ENCODE measurements at regions not wholly inside any gene's neighbourhood (a gene's known extent, or its start where the extent isn't known, plus 50 kb on each side); places are given as distances from the start of the nearest gene placed in this dataset.

- Histone ChIP-seq H3K27ac (ENCODE audit: low read length) (no peak overlapping the region), H3K9ac (ENCODE audit: low read length) (no peak overlapping the region), H3K79me2 (ENCODE audit: low read length) (no peaks in the 10 kb centered on the region), H3K4me1 (ENCODE audit: low read length) (no peaks in the 10 kb centered on the region), H4K20me1 (ENCODE audit: insufficient read depth, low read length) (no peaks in the 10 kb centered on the region), H2AFZ (ENCODE audit: low read depth, low read length) (no peak overlapping the region), H3K4me3 (ENCODE audit: low read length) (no peak overlapping the region), H3K27me3 (ENCODE audit: low read depth, low read length) (no peaks in the 10 kb centered on the region), H3K9me3 (ENCODE audit: insufficient read depth, low read length) (no peaks in the 10 kb centered on the region), H3K36me3 (replicated peaks; ENCODE audit: low read depth, low read length) (no peaks in the 10 kb centered on the region), H3K4me2 (ENCODE audit: low read length) (no peak overlapping the region)
- TF ChIP-seq EZH2phosphoT487 (IDR thresholded peaks at IDR 0.05; ENCODE audit: low read depth) (no peak), CTCF (IDR thresholded peaks at IDR 0.05; ENCODE audit: low read depth, low read length) (no peak)
Measured at GRCh38 chr6:95288251-95288650, 289.1 kb upstream of the MANEA start.

- Histone ChIP-seq H3K9me3 (ENCODE audit: insufficient read depth, low read length) (no peaks in the 10 kb centered on the region), H3K79me2 (ENCODE audit: low read length) (no peaks in the 10 kb centered on the region), H3K27ac (ENCODE audit: low read length) (no peak overlapping the region), H3K4me3 (ENCODE audit: low read length) (no peak overlapping the region), H3K4me1 (ENCODE audit: low read length) (no peaks in the 10 kb centered on the region), H2AFZ (ENCODE audit: low read depth, low read length) (no peak overlapping the region), H3K4me2 (ENCODE audit: low read length) (no peak overlapping the region), H3K27me3 (ENCODE audit: low read depth, low read length) (no peaks in the 10 kb centered on the region), H4K20me1 (ENCODE audit: insufficient read depth, low read length) (no peaks in the 10 kb centered on the region), H3K9ac (ENCODE audit: low read length) (no peak overlapping the region), H3K36me3 (replicated peaks; ENCODE audit: low read depth, low read length) (no peaks in the 10 kb centered on the region)
- TF ChIP-seq EZH2phosphoT487 (IDR thresholded peaks at IDR 0.05; ENCODE audit: low read depth) (no peak), CTCF (IDR thresholded peaks at IDR 0.05; ENCODE audit: low read depth, low read length) (no peak)
Measured at GRCh38 chr6:95292011-95292410, 285.3 kb upstream of the MANEA start.

GRCh38 chr6:95293257-95293656, 284.1 kb upstream of the MANEA start:
- no peak for TF ChIP-seq EZH2phosphoT487 (IDR thresholded peaks at IDR 0.05; ENCODE audit: low read depth)
- TF ChIP-seq CTCF (IDR thresholded peaks at IDR 0.05; ENCODE audit: low read depth, low read length) = no peak
- H3K4me2 ChIP-seq (ENCODE audit: low read length) = no peak overlapping the region
- no peaks in the 10 kb centered on the region for H3K36me3 ChIP-seq (replicated peaks; ENCODE audit: low read depth, low read length)
- H3K9ac ChIP-seq (ENCODE audit: low read length) = no peak overlapping the region
- H3K27me3 ChIP-seq (ENCODE audit: low read depth, low read length) = no peaks in the 10 kb centered on the region
- no peak overlapping the region for H2AFZ ChIP-seq (ENCODE audit: low read depth, low read length)
- no peaks in the 10 kb centered on the region for H3K9me3 ChIP-seq (ENCODE audit: insufficient read depth, low read length)
- no peaks in the 10 kb centered on the region for H3K4me1 ChIP-seq (ENCODE audit: low read length)
- H4K20me1 ChIP-seq (ENCODE audit: insufficient read depth, low read length) = no peaks in the 10 kb centered on the region
- no peaks in the 10 kb centered on the region for H3K79me2 ChIP-seq (ENCODE audit: low read length)
- no peak overlapping the region for H3K4me3 ChIP-seq (ENCODE audit: low read length)
- H3K27ac ChIP-seq (ENCODE audit: low read length) = no peak overlapping the region

- TF ChIP-seq CTCF (IDR thresholded peaks at IDR 0.05; ENCODE audit: low read depth, low read length) (no peak), EZH2phosphoT487 (IDR thresholded peaks at IDR 0.05; ENCODE audit: low read depth) (no peak)
Measured at GRCh38 chr6:95294043-95294442, 283.3 kb upstream of the MANEA start.

More at GRCh38 chr6:95294043-95294442, 283.3 kb upstream of the MANEA start:
- H3K4me2 ChIP-seq (ENCODE audit: low read length) = no peak overlapping the region
- H4K20me1 ChIP-seq (ENCODE audit: insufficient read depth, low read length) = no peaks in the 10 kb centered on the region
- no peak overlapping the region for H3K4me3 ChIP-seq (ENCODE audit: low read length)
- no peak overlapping the region for H3K27ac ChIP-seq (ENCODE audit: low read length)
- no peak overlapping the region for H3K9ac ChIP-seq (ENCODE audit: low read length)
- H3K27me3 ChIP-seq (ENCODE audit: low read depth, low read length) = no peaks in the 10 kb centered on the region
- H3K4me1 ChIP-seq (ENCODE audit: low read length) = no peaks in the 10 kb centered on the region
- H2AFZ ChIP-seq (ENCODE audit: low read depth, low read length) = no peak overlapping the region
- no peaks in the 10 kb centered on the region for H3K79me2 ChIP-seq (ENCODE audit: low read length)
- H3K36me3 ChIP-seq (replicated peaks; ENCODE audit: low read depth, low read length) = no peaks in the 10 kb centered on the region
- no peaks in the 10 kb centered on the region for H3K9me3 ChIP-seq (ENCODE audit: insufficient read depth, low read length)
